ENCODE measurements at regions not wholly inside any gene's neighbourhood (a gene's known extent, or its start where the extent isn't known, plus 50 kb on each side); places are given as distances from the start of the nearest gene placed in this dataset.

GRCh38 chr1:229760478-229760996 is 134.5 kb downstream of the URB2 start:
- no peak for DNase-seq (ENCODE audit: low read depth)

- DNase-seq (ENCODE audit: low read depth): no peak
These were observed 136.8 kb downstream of the URB2 start for GRCh38 chr1:229762891-229763290.

- DNase-seq (ENCODE audit: low read depth): no peak
These were observed 142.2 kb downstream of the URB2 start for GRCh38 chr1:229768232-229768631.

- no peak for DNase-seq (ENCODE audit: low read depth)
These were observed 143.0 kb downstream of the URB2 start for GRCh38 chr1:229769006-229769405.

GRCh38 chr1:229769809-229770208 is 143.8 kb downstream of the URB2 start:
- DNase-seq (ENCODE audit: low read depth): no peak

GRCh38 chr1:229778794-229779193 is 152.7 kb downstream of the URB2 start:
- DNase-seq (ENCODE audit: low read depth): no peak

- DNase-seq (ENCODE audit: low read depth): no peak
These were observed 155.4 kb downstream of the URB2 start for GRCh38 chr1:229781453-229781852.

- no peak for DNase-seq (ENCODE audit: low read depth)
These were observed 156.4 kb downstream of the URB2 start for GRCh38 chr1:229782469-229782868.

- no peak for DNase-seq (ENCODE audit: low read depth)
These were observed 158.8 kb downstream of the URB2 start for GRCh38 chr1:229784834-229785233.

- no peak for DNase-seq (ENCODE audit: low read depth)
These were observed 161.0 kb downstream of the URB2 start for GRCh38 chr1:229786974-229787610.

GRCh38 chr1:229788004-229788403 is 162.0 kb downstream of the URB2 start:
- DNase-seq (ENCODE audit: low read depth): no peak

- no peak for DNase-seq (ENCODE audit: low read depth)
These were observed 166.2 kb downstream of the URB2 start for GRCh38 chr1:229792012-229792975.

GRCh38 chr1:229793488-229793887 is 167.4 kb downstream of the URB2 start:
- no peak for DNase-seq (ENCODE audit: low read depth)

- DNase-seq (ENCODE audit: low read depth): no peak
These were observed 172.5 kb downstream of the URB2 start for GRCh38 chr1:229798558-229798957.

GRCh38 chr1:229803626-229804217 is 177.7 kb downstream of the URB2 start:
- DNase-seq (ENCODE audit: low read depth): no peak

GRCh38 chr1:229808272-229808671 is 182.2 kb downstream of the URB2 start:
- no peak for DNase-seq (ENCODE audit: low read depth)

GRCh38 chr1:229810140-229810539 is 184.1 kb downstream of the URB2 start:
- DNase-seq (ENCODE audit: low read depth): no peak

GRCh38 chr1:229810961-229811360 is 184.9 kb downstream of the URB2 start:
- DNase-seq (ENCODE audit: low read depth): no peak

- DNase-seq (ENCODE audit: low read depth): no peak
These were observed 186.1 kb downstream of the URB2 start for GRCh38 chr1:229812148-229812547.

- no peak for DNase-seq (ENCODE audit: low read depth)
These were observed 186.6 kb downstream of the URB2 start for GRCh38 chr1:229812693-229813092.

- DNase-seq (ENCODE audit: low read depth): no peak
These were observed 189.0 kb downstream of the URB2 start for GRCh38 chr1:229815076-229815475.

GRCh38 chr1:229815961-229816360 is 189.9 kb downstream of the URB2 start:
- no peak for DNase-seq (ENCODE audit: low read depth)
